ENCODE measurements at regions not wholly inside any gene's neighbourhood (a gene's known extent, or its start where the extent isn't known, plus 50 kb on each side); places are given as distances from the start of the nearest gene placed in this dataset.

GRCh38 chr12:90253674-90254181 lies 545.1 kb upstream of the ATP2B1 start:
- intact Hi-C loops (cut with DNase I): no loop called here
- no peak for TF ChIP-seq CTCF (IDR thresholded peaks at IDR 0.05)
- Histone ChIP-seq H3K4me1 (peaks cover 0 to 16% of the 10 kb centered on the region in 2 donors), H3K4me3 (no peak overlapping the region), H3K9me3 (no peaks in the 10 kb centered on the region), H3K27ac (peak overlapping the region in 1 of 2 donors; percentile 16), H3K36me3 (no peaks in the 10 kb centered on the region), H3K27me3 (no peaks in the 10 kb centered on the region)
- DNase-seq (peak in 3 of 4 donors; percentile 36 to 71 (median 48)), ATAC-seq (peak; percentile 71)

DNA sequence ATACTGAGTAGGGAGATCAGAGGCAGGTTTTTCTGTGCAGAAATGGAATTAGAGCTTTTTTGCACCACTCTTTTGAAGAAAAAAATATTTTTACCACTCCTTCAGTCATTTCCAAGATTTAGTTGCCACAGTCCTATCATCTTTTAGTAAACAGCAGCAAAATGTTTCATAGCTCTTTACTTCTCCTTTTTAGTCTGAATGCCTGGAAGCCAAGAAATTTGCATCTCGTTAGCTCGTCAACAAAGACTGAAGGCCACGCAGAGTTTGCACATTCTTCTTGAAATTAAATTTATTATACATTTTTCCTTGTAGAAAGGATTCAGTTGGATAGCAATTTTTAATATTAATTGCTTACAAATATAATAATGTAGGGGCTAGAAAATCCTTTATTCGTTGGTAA lies 544.5 kb upstream of the ATP2B1 start:
- no peak for TF ChIP-seq CTCF (IDR thresholded peaks at IDR 0.05)
- Histone ChIP-seq H3K27me3 (no peaks in the 10 kb centered on the region), H3K9me3 (no peaks in the 10 kb centered on the region), H3K27ac (peak overlapping the region in 1 of 2 donors; percentile 16), H3K4me3 (no peak overlapping the region), H3K4me1 (peaks cover 0 to 16% of the 10 kb centered on the region in 2 donors), H3K36me3 (no peaks in the 10 kb centered on the region)
- ATAC-seq (no peak), DNase-seq (no peak)
- intact Hi-C loops (cut with DNase I): no loop called here

- Histone ChIP-seq H3K36me3 (no peaks in the 10 kb centered on the region), H3K27ac (no peak overlapping the region), H3K4me3 (no peak overlapping the region), H3K27me3 (no peaks in the 10 kb centered on the region), H3K9me3 (no peaks in the 10 kb centered on the region), H3K4me1 (peaks cover 0 to 16% of the 10 kb centered on the region in 2 donors)
- no peak for TF ChIP-seq CTCF (IDR thresholded peaks at IDR 0.05)
- intact Hi-C loops (cut with DNase I): no loop called here
- peak; percentile 26 for ATAC-seq
- DNase-seq: peak in 1 of 4 donors; percentile 63
Measured at GRCh38 chr12:90250766-90251165, 542.1 kb upstream of the ATP2B1 start.

DNA sequence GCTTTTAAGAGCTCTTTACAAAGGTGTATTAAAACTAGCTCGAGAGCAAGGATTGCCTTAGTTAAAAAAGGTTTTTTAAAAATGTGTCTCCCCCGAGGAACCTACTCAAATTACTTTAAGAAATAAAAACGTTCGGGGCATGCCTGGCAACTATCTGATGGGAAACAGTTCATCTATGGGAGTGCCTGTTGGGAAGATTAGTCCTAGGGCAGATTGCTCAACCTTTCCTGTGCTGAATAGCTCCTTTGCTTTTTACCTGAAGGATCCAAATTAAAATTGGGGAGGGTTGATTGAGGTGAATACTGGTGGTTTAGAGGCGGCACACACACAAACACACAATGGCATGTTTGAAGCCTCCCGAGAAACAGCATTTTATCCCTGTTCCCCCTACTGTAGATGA lies 541.4 kb upstream of the ATP2B1 start:
- Histone ChIP-seq H3K27ac (no peak overlapping the region), H3K36me3 (no peaks in the 10 kb centered on the region), H3K27me3 (no peaks in the 10 kb centered on the region), H3K4me3 (no peak overlapping the region), H3K9me3 (no peaks in the 10 kb centered on the region), H3K4me1 (peaks cover 0 to 16% of the 10 kb centered on the region in 2 donors)
- TF ChIP-seq CTCF (IDR thresholded peaks at IDR 0.05): no peak
- ATAC-seq (no peak), DNase-seq (peak in 1 of 4 donors; percentile 16)
- intact Hi-C loops (cut with DNase I): no loop called here

GRCh38 chr12:90246688-90247087 lies 538.0 kb upstream of the ATP2B1 start:
- H3K9me3 ChIP-seq: no peaks in the 10 kb centered on the region
- no peak for DNase-seq
- TF ChIP-seq CTCF (IDR thresholded peaks at IDR 0.05): no peak
- H3K27me3 ChIP-seq: no peaks in the 10 kb centered on the region
- ATAC-seq: no peak
- H3K4me1 ChIP-seq: peaks cover 0 to 5% of the 10 kb centered on the region in 2 donors
- H3K4me3 ChIP-seq: no peak overlapping the region
- no peaks in the 10 kb centered on the region for H3K36me3 ChIP-seq
- intact Hi-C loops (cut with DNase I): no loop called here
- no peak overlapping the region for H3K27ac ChIP-seq

Measured in left lung (tissue), 4 donors.